ENCODE measurements at regions not wholly inside any gene's neighbourhood (a gene's known extent, or its start where the extent isn't known, plus 50 kb on each side); places are given as distances from the start of the nearest gene placed in this dataset.

GRCh38 chr2:138180692-138181386, 216.6 kb downstream of the HNMT start:
- no peak for DNase-seq

GRCh38 chr2:138182250-138182936, 218.1 kb downstream of the HNMT start:
- no peak for DNase-seq

- DNase-seq: no peak
Measured at GRCh38 chr2:138182937-138183312, 218.7 kb downstream of the HNMT start.

- no peak for DNase-seq
Measured at GRCh38 chr2:138183705-138184104, 219.4 kb downstream of the HNMT start.

- no peak for DNase-seq
Measured at GRCh38 chr2:138184428-138184827, 220.2 kb downstream of the HNMT start.

GRCh38 chr2:138185827-138186226, 221.6 kb downstream of the HNMT start:
- no peak for DNase-seq

- DNase-seq: no peak
Measured at GRCh38 chr2:138187221-138187620, 222.9 kb downstream of the HNMT start.

GRCh38 chr2:138190999-138191398, 226.7 kb downstream of the HNMT start:
- DNase-seq: no peak

GRCh38 chr2:138193416-138194213, 229.3 kb downstream of the HNMT start:
- no peak for DNase-seq

GRCh38 chr2:138201286-138201685, 237.0 kb downstream of the HNMT start:
- DNase-seq: no peak

GRCh38 chr2:138202762-138203161, 238.5 kb downstream of the HNMT start:
- no peak for DNase-seq

GRCh38 chr2:138205281-138205680, 241.0 kb downstream of the HNMT start:
- DNase-seq: no peak

GRCh38 chr2:138207074-138207930, 243.0 kb downstream of the HNMT start:
- DNase-seq: no peak

GRCh38 chr2:138209009-138209408, 244.7 kb downstream of the HNMT start:
- no peak for DNase-seq

- no peak for DNase-seq
Measured at GRCh38 chr2:138210487-138210886, 246.2 kb downstream of the HNMT start.

GRCh38 chr2:138212434-138212833, 248.2 kb downstream of the HNMT start:
- DNase-seq: no peak

GRCh38 chr2:138213084-138213483, 248.8 kb downstream of the HNMT start:
- DNase-seq: no peak

- DNase-seq: no peak
Measured at GRCh38 chr2:138213624-138214023, 249.4 kb downstream of the HNMT start.

GRCh38 chr2:138215958-138216357, 251.7 kb downstream of the HNMT start:
- DNase-seq: no peak

- no peak for DNase-seq
Measured at GRCh38 chr2:138217975-138218374, 253.7 kb downstream of the HNMT start.

GRCh38 chr2:138218397-138218796, 254.1 kb downstream of the HNMT start:
- DNase-seq: no peak

- DNase-seq: no peak
Measured at GRCh38 chr2:138219961-138220360, 255.7 kb downstream of the HNMT start.

GRCh38 chr2:138221358-138221757, 257.1 kb downstream of the HNMT start:
- DNase-seq: no peak

Data from amniotic stem cell (primary cell).